ENCODE measurements at regions not wholly inside any gene's neighbourhood (a gene's known extent, or its start where the extent isn't known, plus 50 kb on each side); places are given as distances from the start of the nearest gene placed in this dataset.

DNA sequence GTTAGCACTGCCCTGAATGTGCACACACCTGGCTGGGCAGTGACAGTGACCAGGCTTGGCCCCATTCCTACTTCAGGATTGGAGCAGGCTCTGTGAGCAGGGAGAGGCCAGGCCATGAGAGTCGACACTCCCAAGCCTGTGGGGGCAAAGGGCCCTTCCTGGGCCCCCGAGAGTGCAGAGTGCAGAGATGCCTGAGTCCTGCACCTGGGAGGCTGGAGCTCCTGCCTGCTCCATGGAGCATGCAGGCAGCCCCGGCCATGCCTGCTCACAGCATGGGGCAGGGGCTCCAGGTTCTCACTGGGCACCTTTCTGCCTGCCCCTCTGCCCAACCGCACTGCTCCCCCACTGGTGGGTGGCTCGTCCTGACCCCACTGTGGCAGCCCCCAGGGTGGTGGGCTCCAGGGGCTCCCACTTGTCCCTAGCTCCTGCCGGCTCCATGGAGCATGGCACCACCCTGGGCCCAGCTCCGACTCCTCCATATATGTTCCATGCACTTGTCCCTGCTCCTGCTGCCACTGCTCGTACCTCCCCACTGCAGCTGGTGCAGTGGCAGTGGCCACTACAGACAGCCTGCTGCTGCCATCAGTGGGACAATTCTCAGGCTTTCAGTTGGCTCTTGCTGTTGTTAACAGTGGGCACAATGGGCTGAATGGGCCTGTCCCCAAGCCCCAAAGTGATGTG lies 282.0 kb downstream of the RPRM start:
- TF ChIP-seq, protein P1, sequence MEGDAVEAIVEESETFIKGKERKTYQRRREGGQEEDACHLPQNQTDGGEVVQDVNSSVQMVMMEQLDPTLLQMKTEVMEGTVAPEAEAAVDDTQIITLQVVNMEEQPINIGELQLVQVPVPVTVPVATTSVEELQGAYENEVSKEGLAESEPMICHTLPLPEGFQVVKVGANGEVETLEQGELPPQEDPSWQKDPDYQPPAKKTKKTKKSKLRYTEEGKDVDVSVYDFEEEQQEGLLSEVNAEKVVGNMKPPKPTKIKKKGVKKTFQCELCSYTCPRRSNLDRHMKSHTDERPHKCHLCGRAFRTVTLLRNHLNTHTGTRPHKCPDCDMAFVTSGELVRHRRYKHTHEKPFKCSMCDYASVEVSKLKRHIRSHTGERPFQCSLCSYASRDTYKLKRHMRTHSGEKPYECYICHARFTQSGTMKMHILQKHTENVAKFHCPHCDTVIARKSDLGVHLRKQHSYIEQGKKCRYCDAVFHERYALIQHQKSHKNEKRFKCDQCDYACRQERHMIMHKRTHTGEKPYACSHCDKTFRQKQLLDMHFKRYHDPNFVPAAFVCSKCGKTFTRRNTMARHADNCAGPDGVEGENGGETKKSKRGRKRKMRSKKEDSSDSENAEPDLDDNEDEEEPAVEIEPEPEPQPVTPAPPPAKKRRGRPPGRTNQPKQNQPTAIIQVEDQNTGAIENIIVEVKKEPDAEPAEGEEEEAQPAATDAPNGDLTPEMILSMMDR (IDR thresholded peaks at IDR 0.05): no peak
- TF ChIP-seq POLR2A (IDR thresholded peaks at IDR 0.05): no peak
